NOMO-1 (cell line): ENCODE measurements at regions not wholly inside any gene's neighbourhood (a gene's known extent, or its start where the extent isn't known, plus 50 kb on each side); places are given as distances from the start of the nearest gene placed in this dataset.

ENCODE experiments used
- DNase-seq, 2 experiments: peaks; one replicate each; lab custom pipeline; 2025; ENCODE audit not compliant: unreplicated experiment in 2 of 2; lab: John Stamatoyannopoulos, UW

GRCh38 chr2:144165599-144166250 is 354.2 kb downstream of the ZEB2 start:
- DNase-seq, result no peak

GRCh38 chr2:144163592-144163991 is 356.3 kb downstream of the ZEB2 start:
- DNase-seq, result no peak

GRCh38 chr2:144162652-144163051 is 357.3 kb downstream of the ZEB2 start:
- DNase-seq, result no peak

- DNase-seq, result no peak
Measured at GRCh38 chr2:144161061-144161460, 358.9 kb downstream of the ZEB2 start.

- DNase-seq, result no peak
Measured at GRCh38 chr2:144159240-144159639, 360.7 kb downstream of the ZEB2 start.

GRCh38 chr2:144158096-144158495 is 361.8 kb downstream of the ZEB2 start:
- DNase-seq, result no peak

- peak in 1 of 2 experiments; percentile 1 for DNase-seq
Measured at GRCh38 chr2:144156736-144157640, 362.9 kb downstream of the ZEB2 start.

GRCh38 chr2:144154205-144154604 is 365.7 kb downstream of the ZEB2 start:
- DNase-seq, result no peak

GRCh38 chr2:144152817-144153271 is 367.1 kb downstream of the ZEB2 start:
- DNase-seq, result peak; percentile 44 to 78

GRCh38 chr2:144151851-144152250 is 368.1 kb downstream of the ZEB2 start:
- no peak for DNase-seq

GRCh38 chr2:144151405-144151804 is 368.5 kb downstream of the ZEB2 start:
- no peak for DNase-seq

GRCh38 chr2:144147356-144147755 is 372.6 kb downstream of the ZEB2 start:
- DNase-seq, result no peak

GRCh38 chr2:144146876-144147275 is 373.0 kb downstream of the ZEB2 start:
- DNase-seq, result no peak

GRCh38 chr2:144146076-144146475 is 373.8 kb downstream of the ZEB2 start:
- no peak for DNase-seq

GRCh38 chr2:144143294-144144151 is 376.4 kb downstream of the ZEB2 start:
- peak; percentile 39 to 87 for DNase-seq

- no peak for DNase-seq
Measured at GRCh38 chr2:144140891-144141290, 379.0 kb downstream of the ZEB2 start.

- DNase-seq, result peak in 1 of 2 experiments; percentile 49
Measured at GRCh38 chr2:144137705-144138428, 382.1 kb downstream of the ZEB2 start.

- DNase-seq, result no peak
Measured at GRCh38 chr2:144137272-144137671, 382.6 kb downstream of the ZEB2 start.

- DNase-seq, result no peak
Measured at GRCh38 chr2:144136297-144137010, 383.5 kb downstream of the ZEB2 start.
